A204.1 (cell line): ENCODE measurements at regions not wholly inside any gene's neighbourhood (a gene's known extent, or its start where the extent isn't known, plus 50 kb on each side); places are given as distances from the start of the nearest gene placed in this dataset.
A peak's percentile ranks its signal among the peaks of the same experiment; 100 is the strongest.

Source experiments
- FAIRE-seq: peaks from 2 replicates; lab custom pipeline; 2012; peaks lifted over from hg19 to GRCh38; lab: Jason Lieb, UNC

DNA sequence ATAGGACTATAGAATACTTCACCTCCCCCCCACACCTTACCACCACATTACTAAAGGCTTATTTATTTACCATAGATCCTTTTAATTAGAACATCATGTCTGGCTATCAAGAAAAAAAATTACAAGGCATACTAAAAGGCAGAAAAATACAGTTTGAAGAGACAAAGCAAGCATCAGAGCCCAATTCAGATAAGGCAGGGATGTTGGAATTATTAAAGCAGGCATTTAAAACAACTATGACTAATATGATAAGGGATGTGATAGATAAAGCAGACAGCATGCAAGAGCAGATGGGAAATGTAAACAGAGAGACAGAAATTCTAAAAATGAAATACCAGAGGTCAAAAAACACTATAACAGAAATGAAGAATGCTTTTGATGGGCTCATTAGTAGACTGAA, 55.4 kb upstream of the SMIM21 start:
- no peak for FAIRE-seq

DNA sequence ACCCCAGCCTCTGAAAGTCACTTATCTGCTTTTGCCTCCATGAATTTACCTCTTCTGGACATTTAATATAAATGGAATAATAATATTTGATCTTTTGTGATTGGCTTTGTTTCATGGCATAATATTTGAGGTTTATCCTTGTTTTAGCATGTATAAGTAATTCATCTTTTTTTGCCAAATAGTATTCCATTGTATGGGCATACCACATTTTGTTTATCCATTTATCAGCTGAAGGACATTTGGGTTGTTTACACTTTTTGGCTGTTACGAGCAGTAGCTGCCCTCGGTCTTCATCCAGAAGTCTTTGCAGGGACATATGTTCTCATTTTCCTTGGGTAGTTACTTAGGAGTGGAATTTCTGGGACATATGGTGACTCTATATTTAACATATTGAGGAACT, 53.0 kb upstream of the SMIM21 start:
- FAIRE-seq, result no peak

DNA sequence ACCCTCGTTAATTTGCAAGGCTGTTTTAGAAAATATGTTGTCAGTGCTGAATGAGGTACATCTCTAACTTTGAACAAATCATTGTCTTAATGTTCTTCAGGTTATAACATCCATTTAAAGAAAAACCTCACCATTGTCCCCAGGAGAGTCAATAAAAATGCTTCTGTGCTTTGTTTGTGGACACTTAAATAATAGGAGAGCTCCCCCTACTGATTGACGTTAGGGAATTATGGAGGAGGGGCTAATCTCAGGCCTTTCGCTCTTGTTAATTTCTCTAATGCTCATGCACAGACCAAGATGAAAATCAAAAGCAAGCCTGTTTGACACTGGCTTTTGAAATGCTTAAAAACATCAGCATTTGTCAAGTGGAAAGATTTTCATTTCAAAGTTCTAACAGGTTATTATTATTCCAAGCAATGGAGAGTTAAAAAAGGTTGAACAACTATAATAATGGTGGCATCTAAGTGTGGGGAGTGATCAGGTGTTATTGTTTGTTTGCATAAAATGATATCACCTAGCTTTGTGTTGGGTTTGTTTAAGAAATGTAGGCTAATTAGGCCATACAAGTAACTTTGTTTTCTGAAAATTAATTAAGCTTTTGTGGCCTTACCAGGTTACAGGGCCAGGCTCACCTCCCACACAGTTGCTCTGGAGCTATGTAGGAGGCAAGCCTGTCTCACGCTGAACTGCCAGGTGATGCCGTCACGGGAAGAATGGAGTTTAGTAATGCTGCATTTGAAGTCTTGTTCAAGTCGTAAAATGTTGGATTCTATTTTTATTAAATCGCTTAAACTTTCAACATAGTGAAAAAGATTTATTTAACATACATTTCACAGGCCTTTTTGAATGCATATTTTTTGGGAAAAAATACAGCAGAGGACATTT, 51.7 kb upstream of the SMIM21 start:
- peak; percentile 74 for FAIRE-seq

DNA sequence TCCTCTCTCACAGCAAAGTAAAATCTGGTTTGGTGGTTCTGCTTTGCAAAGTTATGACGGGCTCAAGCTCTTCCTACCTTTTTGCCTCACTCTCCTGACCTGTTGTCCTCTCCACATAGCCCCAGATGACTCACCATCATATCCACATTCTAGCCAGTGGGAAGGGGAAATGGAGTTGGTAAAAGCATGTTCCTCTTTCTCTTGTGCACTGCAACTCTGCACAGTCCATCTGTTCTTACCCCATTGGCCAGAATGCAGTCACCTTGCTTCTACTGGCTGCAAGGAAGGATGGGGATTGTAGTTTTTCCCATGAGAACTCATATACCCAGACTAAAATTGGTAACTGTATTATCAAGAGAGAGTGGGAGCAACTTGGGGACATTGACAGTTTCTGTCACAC, 50.4 kb upstream of the SMIM21 start:
- no peak for FAIRE-seq
